Heart left ventricle (tissue), 16 donors: ENCODE measurements at regions not wholly inside any gene's neighbourhood (a gene's known extent, or its start where the extent isn't known, plus 50 kb on each side); places are given as distances from the start of the nearest gene placed in this dataset.

Experiments used
- ATAC-seq, 4 donors: fragments of 200-7000 bp; cut with Tn5 transposase; one replicate each; pipeline ENCODE4 v1.9.1; 2020 to 2022; ENCODE audit warnings: moderate library complexity in 4 of 4, mild to moderate bottlenecking in 3 of 4, moderate number of reproducible peaks in 1 of 4
- DNase-seq, 5 donors: peaks; one replicate each; pipeline ENCODE4 v3.0.0-alpha.2; 2020
- H3K27ac ChIP-seq, 12 donors: fragments of 200-600 bp; sonication (generic) in 4 of 12; one replicate each; pipeline versions ENCODE4 v1.5.0 to v1.8.0; 2016 to 2022; ENCODE audit warnings: mild to moderate bottlenecking in 2 of 12
- H3K27me3 ChIP-seq, 9 donors: fragments of 200-600 bp; sonication (generic) in 2 of 9; one replicate each; pipeline versions ENCODE4 v1.5.1 to v1.8.0; 2016 to 2022; ENCODE audit warnings: mild to moderate bottlenecking in 3 of 9
- H3K36me3 ChIP-seq, 9 donors: fragments of 200-600 bp; sonication (generic) in 2 of 9; one replicate each; pipeline versions ENCODE4 v1.5.0 to v1.8.0; 2018 to 2022; ENCODE audit warnings: mild to moderate bottlenecking in 2 of 9
- H3K4me1 ChIP-seq, 12 donors: fragments of 200-600 bp; sonication (generic) in 4 of 12; one replicate each; pipeline versions ENCODE4 v1.5.0 to v1.8.0; 2016 to 2022; ENCODE audit warnings: mild to moderate bottlenecking in 3 of 12
- H3K4me3 ChIP-seq, 12 donors: fragments of 200-600 bp; sonication (generic) in 4 of 12; one replicate each; pipeline versions ENCODE4 v1.5.0 to v1.8.0; 2017 to 2022; ENCODE audit warnings: mild to moderate bottlenecking in 9 of 12, moderate library complexity in 4 of 12
- H3K9me3 ChIP-seq, 12 donors: fragments of 200-600 bp; sonication (generic) in 4 of 12; one replicate each; pipeline versions ENCODE4 v1.5.0 to v1.8.0; 2016 to 2022; ENCODE audit warnings: mild to moderate bottlenecking in 1 of 12
- POLR2A ChIP-seq, 2 donors: fragments of 450-650 bp; IDR thresholded peaks; one replicate each; pipeline ENCODE4 v1.6.1; 2017; ENCODE audit warnings: antibody characterized with exemption in 2 of 2, mild to moderate bottlenecking in 2 of 2, moderate library complexity in 2 of 2
- WGBS, 4 donors: extraction: QIAGEN DNeasy Blood & Tissue Kit in 2 of 4; methylation state at CpG; one replicate each; pipeline versions ENCODE4 v1.1.5 to v1.1.7; 2013 to 2018; 5-methylcytosine and 5-hydroxymethylcytosine counted together
- intact Hi-C, 10 donors: fragments of 100-400 bp; cut with DNase I; formaldehyde crosslinking; loops; one replicate each; pipeline versions ENCODE4 v1.11.1 to v1.14.2; 2022
- TF ChIP-seq, protein P1 (sequence below), 12 donors: fragments of 200-600 bp; sonication (generic) in 4 of 12; IDR thresholded peaks; one replicate each; pipeline versions ENCODE4 v1.5.0 to v1.8.0; 2018 to 2022; ENCODE audit warnings: antibody characterized with exemption in 12 of 12, mild to moderate bottlenecking in 5 of 12
- donor health status: ischemic (EF 13 %, LVEDD 7.1; RV severe dilation, severe dysfunction).
- donor health status: healthy with polysubstance abuse.
- donor health status: DM: no; HTN: yes; CAD: no.
- donor health status: DM: no; HTN: no; CAD: no.
- donor health status: ischemic (EF 25% LVEDD 6.9; RV normal size, moderate dysfunction).
- donor health status: ischemic (EF 25% LVEDD 5.7; RV mildly dilated, moderate dysfunction).
- donor health status: healthy.
- donor health status: DM: yes; HTN: yes; CAD: no.
- donor health status: ischemic (EF 35%, LVEDD 5.7; RV mildly dilated, moderate dysfunction).
- donor health status: nonischemic (EF 11% LVEDD 7.7; RV severe dilation, severe dysfunction).
- donor health status: DM: yes; HTN: yes; CAD: no.
- donor health status: PGD.
- donor health status: ischemic (EF 29% LVEDD 5.4; RV normal size, mild dysfunction).
- donor health status: nonischemic (EF 23%, LVEDD 6.1; RV moderate dilation, normal function).

DNA sequence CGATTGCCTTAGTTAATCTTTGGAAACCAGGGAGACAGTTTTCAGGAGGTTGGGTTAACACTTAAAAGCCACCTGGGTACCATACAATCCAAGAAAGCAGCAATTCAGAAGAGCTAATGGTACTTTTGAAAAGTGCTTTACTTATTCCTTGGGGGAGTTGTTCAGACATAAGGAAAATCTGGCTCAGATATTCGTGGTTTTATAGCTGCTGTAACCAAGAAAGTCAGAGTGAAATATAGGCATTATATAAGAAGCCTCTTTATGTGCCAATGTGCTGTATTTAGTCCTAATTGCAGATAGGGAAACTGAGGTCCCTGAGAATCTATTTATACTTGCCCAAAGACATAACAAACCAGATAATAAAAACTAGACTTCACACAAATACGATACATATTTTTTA lies 387.5 kb downstream of the COG6 start:
- Histone ChIP-seq H3K4me3 (no peak overlapping the region), H3K4me1 (no peaks in the 10 kb centered on the region), H3K27ac (no peak overlapping the region), H3K9me3 (no peaks in the 10 kb centered on the region), H3K36me3 (no peaks in the 10 kb centered on the region), H3K27me3 (no peaks in the 10 kb centered on the region)
- TF ChIP-seq, protein P1, sequence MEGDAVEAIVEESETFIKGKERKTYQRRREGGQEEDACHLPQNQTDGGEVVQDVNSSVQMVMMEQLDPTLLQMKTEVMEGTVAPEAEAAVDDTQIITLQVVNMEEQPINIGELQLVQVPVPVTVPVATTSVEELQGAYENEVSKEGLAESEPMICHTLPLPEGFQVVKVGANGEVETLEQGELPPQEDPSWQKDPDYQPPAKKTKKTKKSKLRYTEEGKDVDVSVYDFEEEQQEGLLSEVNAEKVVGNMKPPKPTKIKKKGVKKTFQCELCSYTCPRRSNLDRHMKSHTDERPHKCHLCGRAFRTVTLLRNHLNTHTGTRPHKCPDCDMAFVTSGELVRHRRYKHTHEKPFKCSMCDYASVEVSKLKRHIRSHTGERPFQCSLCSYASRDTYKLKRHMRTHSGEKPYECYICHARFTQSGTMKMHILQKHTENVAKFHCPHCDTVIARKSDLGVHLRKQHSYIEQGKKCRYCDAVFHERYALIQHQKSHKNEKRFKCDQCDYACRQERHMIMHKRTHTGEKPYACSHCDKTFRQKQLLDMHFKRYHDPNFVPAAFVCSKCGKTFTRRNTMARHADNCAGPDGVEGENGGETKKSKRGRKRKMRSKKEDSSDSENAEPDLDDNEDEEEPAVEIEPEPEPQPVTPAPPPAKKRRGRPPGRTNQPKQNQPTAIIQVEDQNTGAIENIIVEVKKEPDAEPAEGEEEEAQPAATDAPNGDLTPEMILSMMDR (IDR thresholded peaks at IDR 0.05) = no peak
- no peak for TF ChIP-seq POLR2A (IDR thresholded peaks at IDR 0.05)
- no peak for DNase-seq
- no peak for ATAC-seq
- intact Hi-C loops = no loop called here
- WGBS, 4 donors = 80 to 90% (median 87%) methylated on average over 3 of the region's 3 CpGs

- TF ChIP-seq, protein P1 (IDR thresholded peaks at IDR 0.05) = no peak
- TF ChIP-seq POLR2A (IDR thresholded peaks at IDR 0.05) = no peak
- intact Hi-C loops = no loop called here
- Histone ChIP-seq H3K27ac (no peak overlapping the region), H3K4me3 (no peak overlapping the region), H3K27me3 (no peaks in the 10 kb centered on the region), H3K9me3 (no peaks in the 10 kb centered on the region), H3K4me1 (no peaks in the 10 kb centered on the region), H3K36me3 (no peaks in the 10 kb centered on the region)
- ATAC-seq (no peak), DNase-seq (no peak)
- WGBS, 4 donors = 80 to 87% (median 85%) methylated on average over 3 of the region's 3 CpGs
These were observed 388.3 kb downstream of the COG6 start for GRCh38 chr13:40043764-40044163.

- Histone ChIP-seq H3K27ac (no peak overlapping the region), H3K27me3 (no peaks in the 10 kb centered on the region), H3K4me3 (no peak overlapping the region), H3K36me3 (no peaks in the 10 kb centered on the region), H3K4me1 (no peaks in the 10 kb centered on the region), H3K9me3 (no peaks in the 10 kb centered on the region)
- DNase-seq = no peak
- TF ChIP-seq, protein P1 (IDR thresholded peaks at IDR 0.05) = no peak
- TF ChIP-seq POLR2A (IDR thresholded peaks at IDR 0.05) = no peak
- intact Hi-C loops = no loop called here
- ATAC-seq = no peak
- WGBS, 4 donors = 94 to 97% (median 95%) methylated on average over 5 of the region's 5 CpGs
These were observed 391.9 kb downstream of the COG6 start for GRCh38 chr13:40047322-40047771.

GRCh38 chr13:40048551-40048950 lies 393.1 kb downstream of the COG6 start:
- no peak for DNase-seq
- H3K36me3 ChIP-seq = no peaks in the 10 kb centered on the region
- TF ChIP-seq, protein P1 (IDR thresholded peaks at IDR 0.05) = no peak
- TF ChIP-seq POLR2A (IDR thresholded peaks at IDR 0.05) = no peak
- H3K4me3 ChIP-seq = no peak overlapping the region
- no peaks in the 10 kb centered on the region for H3K27me3 ChIP-seq
- ATAC-seq = peak in 1 of 4 donors; percentile 34
- H3K27ac ChIP-seq = no peak overlapping the region
- WGBS, 4 donors = 60 to 74% (median 66%) methylated on average over 5 of the region's 5 CpGs
- no peaks in the 10 kb centered on the region for H3K9me3 ChIP-seq
- intact Hi-C loops = no loop called here
- H3K4me1 ChIP-seq = no peaks in the 10 kb centered on the region
